ENCODE measurements at regions not wholly inside any gene's neighbourhood (a gene's known extent, or its start where the extent isn't known, plus 50 kb on each side); places are given as distances from the start of the nearest gene placed in this dataset.

DNA sequence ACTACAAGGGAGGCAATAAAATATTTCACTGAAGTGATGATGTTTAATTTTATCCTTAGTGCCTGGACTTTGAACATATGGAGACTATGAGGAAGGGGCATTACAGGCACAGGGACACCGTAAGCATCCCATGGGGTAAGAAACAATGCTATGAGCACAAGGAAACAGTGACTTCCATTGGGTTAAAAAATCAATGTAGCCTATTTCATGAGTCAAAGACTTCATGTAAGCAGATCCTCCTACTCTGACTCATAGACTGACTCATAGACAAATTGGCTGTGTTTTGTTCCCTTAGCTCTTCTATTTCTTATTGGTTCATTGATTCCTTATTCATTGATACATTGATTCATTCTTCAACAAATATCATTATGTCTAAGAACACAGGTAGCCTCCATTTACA is 351.0 kb downstream of the PRELID2 start:
- DNase-seq: no peak
- no peak overlapping the region for H3K4me2 ChIP-seq (ENCODE audit: insufficient read depth, low read length)

DNA sequence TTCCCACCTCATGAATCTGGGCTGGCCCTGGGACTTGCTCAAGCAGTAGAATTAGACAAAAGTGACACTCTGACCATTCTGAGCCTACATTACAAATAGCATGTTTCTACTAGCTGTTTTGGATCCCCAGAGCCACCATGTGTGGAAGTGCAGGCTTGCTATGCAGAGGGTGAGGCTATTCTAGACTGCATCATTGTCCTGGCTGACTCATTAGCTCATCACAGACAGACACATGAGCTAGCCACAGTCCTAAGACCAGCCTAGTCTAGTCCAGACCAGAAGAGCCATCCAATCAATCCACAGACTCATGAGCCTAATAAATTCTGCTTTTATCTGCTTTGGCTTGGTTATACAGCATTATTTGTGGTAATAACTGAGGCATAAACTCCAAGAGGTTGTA is 351.9 kb downstream of the PRELID2 start:
- Histone ChIP-seq H3K9ac (ENCODE audit: low read depth, low read length) (no peak overlapping the region), H3K79me2 (ENCODE audit: insufficient read depth, low read length) (no peaks in the 10 kb centered on the region), H3K4me2 (ENCODE audit: insufficient read depth, low read length) (no peak overlapping the region), H3K36me3 (ENCODE audit: insufficient read depth, low read length) (no peaks in the 10 kb centered on the region), H2AFZ (ENCODE audit: low read depth, low read length) (no peak overlapping the region), H3K27me3 (ENCODE audit: insufficient read depth, low read length, poor library complexity) (peaks cover 3% of the 10 kb centered on the region), H3K4me3 (ENCODE audit: low read depth in 1 of 2, low read length in 2 of 2) (no peak overlapping the region), H3K9me3 (ENCODE audit: insufficient read depth, low read length, severe bottlenecking) (no peaks in the 10 kb centered on the region), H3K4me1 (ENCODE audit: insufficient read depth, low read length) (no peaks in the 10 kb centered on the region), H4K20me1 (ENCODE audit: insufficient read depth, low read length) (no peaks in the 10 kb centered on the region), H3K27ac (ENCODE audit: low read length) (no peak overlapping the region)
- ATAC-seq (ENCODE audit: insufficient read depth, low read depth) (no peak), DNase-seq (no peak)
- TF ChIP-seq, protein P1, sequence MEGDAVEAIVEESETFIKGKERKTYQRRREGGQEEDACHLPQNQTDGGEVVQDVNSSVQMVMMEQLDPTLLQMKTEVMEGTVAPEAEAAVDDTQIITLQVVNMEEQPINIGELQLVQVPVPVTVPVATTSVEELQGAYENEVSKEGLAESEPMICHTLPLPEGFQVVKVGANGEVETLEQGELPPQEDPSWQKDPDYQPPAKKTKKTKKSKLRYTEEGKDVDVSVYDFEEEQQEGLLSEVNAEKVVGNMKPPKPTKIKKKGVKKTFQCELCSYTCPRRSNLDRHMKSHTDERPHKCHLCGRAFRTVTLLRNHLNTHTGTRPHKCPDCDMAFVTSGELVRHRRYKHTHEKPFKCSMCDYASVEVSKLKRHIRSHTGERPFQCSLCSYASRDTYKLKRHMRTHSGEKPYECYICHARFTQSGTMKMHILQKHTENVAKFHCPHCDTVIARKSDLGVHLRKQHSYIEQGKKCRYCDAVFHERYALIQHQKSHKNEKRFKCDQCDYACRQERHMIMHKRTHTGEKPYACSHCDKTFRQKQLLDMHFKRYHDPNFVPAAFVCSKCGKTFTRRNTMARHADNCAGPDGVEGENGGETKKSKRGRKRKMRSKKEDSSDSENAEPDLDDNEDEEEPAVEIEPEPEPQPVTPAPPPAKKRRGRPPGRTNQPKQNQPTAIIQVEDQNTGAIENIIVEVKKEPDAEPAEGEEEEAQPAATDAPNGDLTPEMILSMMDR (IDR thresholded peaks at IDR 0.05; ENCODE audit: borderline replicate concordance, extremely low read depth, low read length, poor library complexity, severe bottlenecking): no peak
- TF ChIP-seq EZH2 (IDR thresholded peaks at IDR 0.05; ENCODE audit: borderline replicate concordance, low read depth, low read length, severe bottlenecking): no peak

More for the DNA sequence above, 351.0 kb downstream of the PRELID2 start:
- H3K4me3 ChIP-seq (ENCODE audit: low read depth in 1 of 2, low read length in 2 of 2): no peak overlapping the region
- no peak for TF ChIP-seq EZH2 (IDR thresholded peaks at IDR 0.05; ENCODE audit: borderline replicate concordance, low read depth, low read length, severe bottlenecking)
- TF ChIP-seq, protein P1 (IDR thresholded peaks at IDR 0.05; ENCODE audit: borderline replicate concordance, extremely low read depth, low read length, poor library complexity, severe bottlenecking): no peak
- H3K4me1 ChIP-seq (ENCODE audit: insufficient read depth, low read length): no peaks in the 10 kb centered on the region
- H3K9me3 ChIP-seq (ENCODE audit: insufficient read depth, low read length, severe bottlenecking): no peaks in the 10 kb centered on the region
- no peaks in the 10 kb centered on the region for H3K79me2 ChIP-seq (ENCODE audit: insufficient read depth, low read length)
- no peaks in the 10 kb centered on the region for H4K20me1 ChIP-seq (ENCODE audit: insufficient read depth, low read length)
- no peaks in the 10 kb centered on the region for H3K36me3 ChIP-seq (ENCODE audit: insufficient read depth, low read length)
- ATAC-seq (ENCODE audit: insufficient read depth, low read depth): no peak
- no peak overlapping the region for H3K9ac ChIP-seq (ENCODE audit: low read depth, low read length)
- no peak overlapping the region for H2AFZ ChIP-seq (ENCODE audit: low read depth, low read length)
- H3K27me3 ChIP-seq (ENCODE audit: insufficient read depth, low read length, poor library complexity): peaks cover 2% of the 10 kb centered on the region
- H3K27ac ChIP-seq (ENCODE audit: low read length): no peak overlapping the region

DNA sequence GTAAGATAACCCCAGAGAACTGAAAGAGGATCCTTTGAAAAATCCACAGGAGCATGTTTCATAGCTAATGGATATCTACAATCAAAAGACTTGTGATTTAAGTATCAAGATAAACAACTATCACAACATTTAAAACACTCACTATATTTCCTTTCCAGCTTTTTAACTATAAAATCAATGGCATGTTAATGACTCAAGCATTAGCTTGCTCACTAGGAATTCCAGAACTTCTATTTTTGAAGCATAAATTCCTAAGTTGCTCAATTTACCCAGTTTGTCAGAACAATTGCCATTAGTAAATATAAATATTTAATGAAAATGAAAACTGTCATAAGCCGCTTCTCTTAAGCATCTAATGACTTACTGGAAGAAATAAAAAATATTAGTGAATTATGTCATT is 355.3 kb downstream of the PRELID2 start:
- Histone ChIP-seq H3K9ac (ENCODE audit: low read depth, low read length) (no peak overlapping the region), H3K4me2 (ENCODE audit: insufficient read depth, low read length) (no peak overlapping the region), H3K4me1 (ENCODE audit: insufficient read depth, low read length) (no peaks in the 10 kb centered on the region), H4K20me1 (ENCODE audit: insufficient read depth, low read length) (no peaks in the 10 kb centered on the region), H2AFZ (ENCODE audit: low read depth, low read length) (no peak overlapping the region), H3K27me3 (ENCODE audit: insufficient read depth, low read length, poor library complexity) (peaks cover 3% of the 10 kb centered on the region), H3K36me3 (ENCODE audit: insufficient read depth, low read length) (no peaks in the 10 kb centered on the region), H3K27ac (ENCODE audit: low read length) (no peak overlapping the region), H3K79me2 (ENCODE audit: insufficient read depth, low read length) (no peaks in the 10 kb centered on the region), H3K4me3 (ENCODE audit: low read depth in 1 of 2, low read length in 2 of 2) (no peak overlapping the region), H3K9me3 (ENCODE audit: insufficient read depth, low read length, severe bottlenecking) (no peaks in the 10 kb centered on the region)
- no peak for ATAC-seq (ENCODE audit: insufficient read depth, low read depth)
- no peak for DNase-seq
- TF ChIP-seq EZH2 (IDR thresholded peaks at IDR 0.05; ENCODE audit: borderline replicate concordance, low read depth, low read length, severe bottlenecking): no peak
- TF ChIP-seq, protein P1 (IDR thresholded peaks at IDR 0.05; ENCODE audit: borderline replicate concordance, extremely low read depth, low read length, poor library complexity, severe bottlenecking): no peak

DNA sequence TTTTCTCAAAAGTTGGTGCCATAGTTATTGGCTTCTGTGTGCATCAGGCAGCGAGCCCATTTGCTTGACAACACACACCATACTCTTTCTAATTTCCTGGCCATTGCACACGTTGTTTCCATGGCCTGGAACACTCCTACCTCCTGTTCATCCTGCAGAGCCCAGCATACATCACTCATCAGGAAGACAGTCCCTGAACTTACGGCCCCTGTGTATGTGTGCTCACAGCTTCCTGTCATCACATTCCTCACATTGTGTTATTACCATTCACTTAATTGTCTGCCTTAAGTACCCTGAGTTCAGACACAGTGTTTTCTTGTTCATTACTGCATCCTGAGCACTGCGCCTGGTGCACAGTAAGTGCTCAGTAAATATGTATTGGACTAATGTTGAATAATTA is 355.9 kb downstream of the PRELID2 start:
- Histone ChIP-seq H3K9me3 (ENCODE audit: insufficient read depth, low read length, severe bottlenecking) (no peaks in the 10 kb centered on the region), H4K20me1 (ENCODE audit: insufficient read depth, low read length) (no peaks in the 10 kb centered on the region), H3K4me3 (ENCODE audit: low read depth in 1 of 2, low read length in 2 of 2) (no peak overlapping the region), H3K27me3 (ENCODE audit: insufficient read depth, low read length, poor library complexity) (peaks cover 3% of the 10 kb centered on the region), H2AFZ (ENCODE audit: low read depth, low read length) (no peak overlapping the region), H3K4me1 (ENCODE audit: insufficient read depth, low read length) (no peaks in the 10 kb centered on the region), H3K79me2 (ENCODE audit: insufficient read depth, low read length) (no peaks in the 10 kb centered on the region), H3K27ac (ENCODE audit: low read length) (no peak overlapping the region), H3K4me2 (ENCODE audit: insufficient read depth, low read length) (no peak overlapping the region), H3K9ac (ENCODE audit: low read depth, low read length) (no peak overlapping the region), H3K36me3 (ENCODE audit: insufficient read depth, low read length) (no peaks in the 10 kb centered on the region)
- no peak for DNase-seq
- TF ChIP-seq, protein P1 (IDR thresholded peaks at IDR 0.05; ENCODE audit: borderline replicate concordance, extremely low read depth, low read length, poor library complexity, severe bottlenecking): no peak
- TF ChIP-seq EZH2 (IDR thresholded peaks at IDR 0.05; ENCODE audit: borderline replicate concordance, low read depth, low read length, severe bottlenecking): no peak
- no peak for ATAC-seq (ENCODE audit: insufficient read depth, low read depth)
